ENCODE measurements at regions not wholly inside any gene's neighbourhood (a gene's known extent, or its start where the extent isn't known, plus 50 kb on each side); places are given as distances from the start of the nearest gene placed in this dataset.

GRCh38 chr3:40771112-40771511 lies 246.4 kb downstream of the ZNF621 start:
- TF ChIP-seq CTCF (IDR thresholded peaks at IDR 0.05; ENCODE audit: insufficient read depth, low read depth, low read length) (no peak), EZH2 (IDR thresholded peaks at IDR 0.05; ENCODE audit: insufficient read depth, low read length) (no peak)
